Lower leg skin (tissue), 4 donors: ENCODE measurements at regions not wholly inside any gene's neighbourhood (a gene's known extent, or its start where the extent isn't known, plus 50 kb on each side); places are given as distances from the start of the nearest gene placed in this dataset.
"Not testable (repeated sequence)": the region's sequence is repeated elsewhere in the genome, so short reads cannot be mapped to it uniquely, and the experiment has no call there.

Source experiments
- DNase-seq, 2 donors: peaks; one replicate each; pipeline ENCODE4 v3.0.0-alpha.2; 2019; ENCODE audit warnings: low spot score in 2 of 2
- H3K4me3 ChIP-seq: fragments of 200-600 bp; sonication (generic); 2 replicates; pipeline ENCODE4 v1.5.1; 2017; ENCODE audit warnings: mild to moderate bottlenecking, low read depth; ENCODE audit not compliant: poor library complexity, severe bottlenecking
- POLR2A ChIP-seq, 2 donors: fragments of 450-650 bp; IDR thresholded peaks; one replicate each; pipeline ENCODE4 v1.6.1; 2016 to 2017; ENCODE audit warnings: antibody characterized with exemption in 2 of 2, mild to moderate bottlenecking in 1 of 2, moderate library complexity in 1 of 2
- whole genome bisulfite sequencing, 2 donors: methylation state at CpG; one replicate each; pipeline ENCODE4 v1.1.5; 2018; 5-methylcytosine and 5-hydroxymethylcytosine counted together
- intact Hi-C: fragments of 100-400 bp; cut with DNase I; formaldehyde crosslinking; loops from one replicate; pipeline ENCODE4 v1.15.0; 2023; ENCODE audit warnings: low total_unique reads
- TF ChIP-seq, protein P1 (sequence below), 3 donors: fragments of 450-650 bp; IDR thresholded peaks; one replicate each; pipeline ENCODE4 v1.5.1; 2016; ENCODE audit warnings: antibody characterized with exemption in 3 of 3, mild to moderate bottlenecking in 3 of 3, moderate library complexity in 2 of 3

DNA sequence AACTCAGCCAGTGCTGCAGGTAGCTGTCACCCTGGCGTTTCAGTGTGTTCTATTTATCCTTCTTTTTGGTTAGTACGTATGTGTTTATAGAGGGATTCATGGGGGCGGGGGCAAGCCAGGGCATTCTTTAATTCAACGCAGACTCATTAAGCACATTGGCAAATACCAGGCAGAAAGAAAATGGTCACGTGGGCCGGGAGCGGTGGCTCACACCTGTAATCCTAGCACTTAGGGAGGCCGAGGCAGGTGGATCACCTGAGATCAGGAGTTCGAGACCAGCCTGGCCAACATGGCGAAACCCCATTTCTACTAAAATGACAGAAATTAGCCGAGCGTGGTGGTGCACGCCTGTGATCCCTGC is 69.1 kb downstream of the HAPSTR1 start:
- no peak overlapping the region for H3K4me3 ChIP-seq
- no peak for DNase-seq
- TF ChIP-seq, protein P1, sequence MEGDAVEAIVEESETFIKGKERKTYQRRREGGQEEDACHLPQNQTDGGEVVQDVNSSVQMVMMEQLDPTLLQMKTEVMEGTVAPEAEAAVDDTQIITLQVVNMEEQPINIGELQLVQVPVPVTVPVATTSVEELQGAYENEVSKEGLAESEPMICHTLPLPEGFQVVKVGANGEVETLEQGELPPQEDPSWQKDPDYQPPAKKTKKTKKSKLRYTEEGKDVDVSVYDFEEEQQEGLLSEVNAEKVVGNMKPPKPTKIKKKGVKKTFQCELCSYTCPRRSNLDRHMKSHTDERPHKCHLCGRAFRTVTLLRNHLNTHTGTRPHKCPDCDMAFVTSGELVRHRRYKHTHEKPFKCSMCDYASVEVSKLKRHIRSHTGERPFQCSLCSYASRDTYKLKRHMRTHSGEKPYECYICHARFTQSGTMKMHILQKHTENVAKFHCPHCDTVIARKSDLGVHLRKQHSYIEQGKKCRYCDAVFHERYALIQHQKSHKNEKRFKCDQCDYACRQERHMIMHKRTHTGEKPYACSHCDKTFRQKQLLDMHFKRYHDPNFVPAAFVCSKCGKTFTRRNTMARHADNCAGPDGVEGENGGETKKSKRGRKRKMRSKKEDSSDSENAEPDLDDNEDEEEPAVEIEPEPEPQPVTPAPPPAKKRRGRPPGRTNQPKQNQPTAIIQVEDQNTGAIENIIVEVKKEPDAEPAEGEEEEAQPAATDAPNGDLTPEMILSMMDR (IDR thresholded peaks at IDR 0.05) = no peak
- no peak for TF ChIP-seq POLR2A (IDR thresholded peaks at IDR 0.05)
- WGBS, 2 donors = 80% methylated on average over 13 of the region's 13 CpGs
- intact Hi-C loops = no loop called here

DNA sequence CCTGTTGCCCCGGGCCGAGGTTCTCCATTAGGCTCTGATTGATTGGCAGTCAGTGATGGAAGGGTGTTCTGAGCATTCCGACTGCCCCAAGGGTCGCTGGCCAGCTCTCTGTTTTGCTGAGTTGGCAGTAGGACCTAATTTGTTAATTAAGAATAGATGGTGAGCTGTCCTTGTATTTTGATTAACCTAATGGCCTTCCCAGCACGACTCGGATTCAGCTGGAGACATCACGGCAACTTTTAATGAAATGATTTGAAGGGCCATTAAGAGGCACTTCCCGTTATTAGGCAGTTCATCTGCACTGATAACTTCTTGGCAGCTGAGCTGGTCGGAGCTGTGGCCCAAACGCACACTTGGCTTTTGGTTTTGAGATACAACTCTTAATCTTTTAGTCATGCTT is 74.2 kb downstream of the HAPSTR1 start:
- intact Hi-C loops = no loop called here
- 71 to 74% methylated on average over 10 of the region's 10 CpGs for WGBS, 2 donors

DNA sequence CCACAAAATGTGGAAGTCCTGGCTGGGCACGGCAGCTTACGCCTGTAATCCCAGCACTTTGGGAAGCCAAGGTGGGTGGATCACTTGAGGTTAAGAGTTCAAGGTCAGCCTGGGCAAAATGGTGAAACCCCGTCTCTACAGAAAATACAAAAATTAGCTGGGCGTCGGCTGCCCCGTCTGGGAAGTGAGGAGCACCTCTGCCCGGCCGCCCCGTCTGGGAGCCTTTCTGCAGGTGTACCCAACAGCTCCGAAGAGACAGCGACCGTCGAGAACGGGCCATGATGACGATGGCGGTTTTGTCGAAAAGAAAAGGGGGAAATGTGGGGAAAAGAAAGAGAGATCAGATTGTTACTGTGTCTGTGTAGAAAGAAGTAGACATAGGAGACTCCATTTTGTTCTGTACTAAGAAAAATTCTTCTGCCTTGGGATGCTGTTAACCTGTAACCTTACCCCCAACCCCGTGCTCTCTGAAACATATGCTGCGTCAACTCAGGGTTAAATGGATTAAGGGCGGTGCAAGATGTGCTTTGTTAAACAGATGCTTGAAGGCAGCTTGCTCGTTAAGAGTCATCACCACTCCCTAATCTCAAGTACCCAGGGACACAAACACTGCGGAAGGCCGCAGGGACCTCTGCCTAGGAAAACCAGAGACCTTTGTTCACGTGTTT is 75.0 kb downstream of the HAPSTR1 start:
- intact Hi-C loops, DNase-seq, H3K4me3 ChIP-seq: not testable (repeated sequence)
- 76 to 83% methylated on average over 21 to 23 of the region's 24 CpGs for WGBS, 2 donors

More for the DNA sequence above, 74.2 kb downstream of the HAPSTR1 start:
- TF ChIP-seq, protein P1 (IDR thresholded peaks at IDR 0.05) = no peak
- TF ChIP-seq POLR2A (IDR thresholded peaks at IDR 0.05) = no peak
- H3K4me3 ChIP-seq = no peak overlapping the region
- no peak for DNase-seq

DNA sequence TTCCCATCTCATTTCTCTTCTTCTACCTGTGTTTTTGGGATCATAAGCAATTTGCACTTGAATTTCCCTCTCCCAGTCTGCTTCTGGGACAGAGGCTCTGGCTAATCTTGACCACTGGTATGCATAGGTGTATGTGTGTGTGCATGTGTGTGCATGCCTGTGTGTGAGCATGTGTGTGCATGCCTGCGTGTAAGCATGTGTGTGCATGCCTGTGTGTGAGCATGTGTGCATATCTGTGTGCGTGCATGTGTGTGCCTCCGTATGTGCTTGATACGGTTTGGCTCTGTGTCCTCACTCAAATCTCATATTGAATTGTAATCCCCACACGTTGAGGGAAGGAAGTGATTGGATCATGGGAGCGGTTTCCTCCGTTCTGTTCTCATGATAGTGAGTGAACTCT is 77.7 kb downstream of the HAPSTR1 start:
- TF ChIP-seq, protein P1 (IDR thresholded peaks at IDR 0.05) = no peak
- DNase-seq = no peak
- intact Hi-C loops = no loop called here
- H3K4me3 ChIP-seq = no peak overlapping the region
- 74 to 81% methylated on average over 7 of the region's 7 CpGs for WGBS, 2 donors

DNA sequence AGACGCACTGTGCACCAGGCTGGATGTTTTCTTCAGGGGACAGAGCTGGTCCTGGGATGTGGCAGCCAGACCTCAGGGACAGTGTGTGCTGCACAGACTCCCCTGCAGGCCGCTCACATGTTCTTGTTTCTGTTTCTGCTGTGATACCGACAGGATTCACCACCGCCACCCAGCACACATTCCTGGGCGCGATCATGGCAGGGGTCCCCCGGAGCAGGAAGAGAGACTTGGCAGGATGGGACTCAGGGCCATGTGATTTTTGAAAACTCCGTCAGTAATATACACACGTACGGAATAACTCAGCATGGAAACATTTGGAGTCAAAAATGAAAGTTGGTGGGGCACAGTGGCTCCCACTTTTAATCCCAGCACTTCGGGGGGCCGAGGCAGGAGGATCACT is 79.0 kb downstream of the HAPSTR1 start:
- TF ChIP-seq POLR2A (IDR thresholded peaks at IDR 0.05) = no peak
- TF ChIP-seq, protein P1 (IDR thresholded peaks at IDR 0.05) = no peak
- DNase-seq = no peak
- 69 to 77% methylated on average over 12 of the region's 12 CpGs for WGBS, 2 donors
- intact Hi-C loops = no loop called here
- no peak overlapping the region for H3K4me3 ChIP-seq

DNA sequence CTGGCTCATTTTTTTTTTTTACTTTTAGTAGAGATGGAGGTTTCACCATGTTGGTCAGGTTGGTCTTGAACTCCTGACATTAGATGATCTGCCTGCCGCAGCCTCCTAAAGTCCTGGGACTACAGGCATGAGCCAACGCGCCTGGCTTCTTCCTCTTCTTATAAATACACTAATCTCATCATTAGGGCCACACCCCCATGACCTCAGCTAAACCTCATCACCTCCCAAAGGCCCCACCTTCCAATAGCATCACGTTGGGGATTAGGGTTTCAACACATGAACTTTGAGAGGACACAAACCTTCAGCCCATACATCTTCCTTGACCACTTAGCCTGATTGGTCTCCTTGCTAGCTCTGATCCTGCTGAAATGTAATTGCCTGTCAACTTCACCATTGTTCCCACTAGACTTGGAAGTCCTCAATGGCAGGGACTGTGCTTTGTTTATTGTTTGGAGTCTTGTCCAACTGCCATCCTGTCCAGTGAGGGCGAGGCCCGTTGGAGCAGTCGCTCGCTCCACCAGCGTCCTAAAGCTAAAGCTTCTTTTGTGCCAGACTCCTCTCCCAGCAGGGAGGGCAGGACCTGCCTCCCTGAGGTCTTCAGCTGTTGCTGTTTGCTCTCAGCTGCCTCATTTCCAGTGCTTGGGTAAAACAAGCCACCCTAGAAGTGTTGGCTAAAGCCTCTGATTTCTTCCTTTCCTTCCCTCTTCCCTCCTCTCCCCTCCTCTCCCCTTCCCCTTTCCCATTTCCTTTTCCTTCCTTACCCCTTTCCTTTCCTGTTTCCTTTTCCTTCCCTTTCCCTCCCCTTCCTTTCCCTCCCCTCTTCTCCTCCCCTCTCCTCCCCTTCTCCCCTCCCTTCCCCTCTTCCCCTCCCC is 85.3 kb downstream of the HAPSTR1 start:
- no peak for DNase-seq
- no peak overlapping the region for H3K4me3 ChIP-seq
- intact Hi-C loops = no loop called here
- 48 to 66% methylated on average over 9 of the region's 9 CpGs for WGBS, 2 donors
- TF ChIP-seq, protein P1 (IDR thresholded peaks at IDR 0.05) = no peak
